Psoas muscle (tissue), 7 donors: ENCODE measurements at regions not wholly inside any gene's neighbourhood (a gene's known extent, or its start where the extent isn't known, plus 50 kb on each side); places are given as distances from the start of the nearest gene placed in this dataset.

Source experiments
- ATAC-seq, 4 donors: fragments of 200-7000 bp; cut with Tn5 transposase; one replicate each; pipeline ENCODE4 v1.9.1; 2020; ENCODE audit warnings: moderate library complexity in 3 of 4, mild to moderate bottlenecking in 2 of 4
- DNase-seq, 2 donors: peaks; one replicate each; pipeline ENCODE4 v3.0.0-alpha.2; 2020
- H3K27ac ChIP-seq: fragments of 200-600 bp; one replicate; pipeline ENCODE4 v1.8.0; 2022
- H3K27me3 ChIP-seq, 3 donors: fragments of 200-600 bp in 1 of 3; one replicate each; pipeline versions ENCODE4 v1.6.1 to v1.8.0; 2013 to 2022; ENCODE audit warnings: low read length in 2 of 3, mild to moderate bottlenecking in 2 of 3, moderate library complexity in 1 of 3; ENCODE audit not compliant: insufficient read depth in 3 of 3
- H3K36me3 ChIP-seq, 2 donors: fragments of 200-600 bp in 1 of 2; one replicate each; pipeline versions ENCODE4 v1.6.1 to v1.8.0; 2013 to 2022; ENCODE audit warnings: low read depth in 1 of 2, mild to moderate bottlenecking in 1 of 2, moderate library complexity in 1 of 2; ENCODE audit not compliant: insufficient read depth in 1 of 2
- H3K4me1 ChIP-seq: fragments of 200-600 bp; one replicate; pipeline ENCODE4 v1.8.0; 2022
- H3K4me3 ChIP-seq: fragments of 200-600 bp; one replicate; pipeline ENCODE4 v1.8.0; 2022; ENCODE audit warnings: mild to moderate bottlenecking
- H3K9me3 ChIP-seq: fragments of 200-600 bp; one replicate; pipeline ENCODE4 v1.8.0; 2022
- WGBS, 3 donors: extraction: QIAGEN DNeasy Blood & Tissue Kit; methylation state at CpG; one replicate each; pipeline versions ENCODE4 v1.1.6 to v1.1.7; 2013; 5-methylcytosine and 5-hydroxymethylcytosine counted together
- intact Hi-C, 2 donors: fragments of 100-400 bp; cut with DNase I; formaldehyde crosslinking; loops; one replicate each; pipeline versions ENCODE4 v1.11.0 to v1.14.2; 2022
- TF ChIP-seq, protein P1 (sequence below): fragments of 200-600 bp; IDR thresholded peaks from one replicate; pipeline ENCODE4 v1.8.0; 2022; ENCODE audit warnings: antibody characterized with exemption
- donor health status: healthy with polysubstance abuse.
- donor health status: DM: no; HTN: no; CAD: no; lungs with moderate emphysema.
- donor health status: Bipolar disorder and iron deficiency.
- donor health status: healthy.
- donor health status: DM: yes; HTN: yes; CAD: no.
- donor health status: DM: no; HTN: no; CAD: no.
- donor health status: DM: yes; HTN: yes; CAD: no.

DNA sequence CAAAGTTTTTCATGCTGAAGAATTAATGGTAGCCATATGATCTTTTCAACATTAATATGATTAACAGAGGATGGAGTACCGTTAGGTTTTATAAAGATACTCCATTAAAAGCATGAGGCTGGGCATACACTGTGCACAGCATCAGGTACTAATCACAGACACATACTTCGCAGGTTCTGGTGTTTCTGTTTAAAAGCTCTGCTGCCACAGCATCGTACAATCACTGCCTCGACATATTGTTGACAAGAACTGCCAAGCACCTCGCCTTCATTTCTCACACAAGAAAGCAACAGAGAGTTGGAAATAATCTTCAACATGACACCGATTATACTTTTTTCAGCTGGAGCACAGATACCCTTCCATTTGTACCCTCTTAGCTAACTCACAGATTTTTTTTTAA is 753.4 kb upstream of the FAM241A start:
- Histone ChIP-seq H3K36me3 (no peaks in the 10 kb centered on the region), H3K27me3 (no peaks in the 10 kb centered on the region), H3K9me3 (no peaks in the 10 kb centered on the region), H3K27ac (no peak overlapping the region), H3K4me3 (no peak overlapping the region), H3K4me1 (no peaks in the 10 kb centered on the region)
- no peak for ATAC-seq
- 78 to 83% (median 82%) methylated on average over 6 of the region's 6 CpGs for WGBS, 3 donors
- intact Hi-C loops = no loop called here
- no peak for DNase-seq
- TF ChIP-seq, protein P1, sequence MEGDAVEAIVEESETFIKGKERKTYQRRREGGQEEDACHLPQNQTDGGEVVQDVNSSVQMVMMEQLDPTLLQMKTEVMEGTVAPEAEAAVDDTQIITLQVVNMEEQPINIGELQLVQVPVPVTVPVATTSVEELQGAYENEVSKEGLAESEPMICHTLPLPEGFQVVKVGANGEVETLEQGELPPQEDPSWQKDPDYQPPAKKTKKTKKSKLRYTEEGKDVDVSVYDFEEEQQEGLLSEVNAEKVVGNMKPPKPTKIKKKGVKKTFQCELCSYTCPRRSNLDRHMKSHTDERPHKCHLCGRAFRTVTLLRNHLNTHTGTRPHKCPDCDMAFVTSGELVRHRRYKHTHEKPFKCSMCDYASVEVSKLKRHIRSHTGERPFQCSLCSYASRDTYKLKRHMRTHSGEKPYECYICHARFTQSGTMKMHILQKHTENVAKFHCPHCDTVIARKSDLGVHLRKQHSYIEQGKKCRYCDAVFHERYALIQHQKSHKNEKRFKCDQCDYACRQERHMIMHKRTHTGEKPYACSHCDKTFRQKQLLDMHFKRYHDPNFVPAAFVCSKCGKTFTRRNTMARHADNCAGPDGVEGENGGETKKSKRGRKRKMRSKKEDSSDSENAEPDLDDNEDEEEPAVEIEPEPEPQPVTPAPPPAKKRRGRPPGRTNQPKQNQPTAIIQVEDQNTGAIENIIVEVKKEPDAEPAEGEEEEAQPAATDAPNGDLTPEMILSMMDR = no peak

GRCh38 chr4:111393781-111394180 is 751.5 kb upstream of the FAM241A start:
- ATAC-seq = no peak
- TF ChIP-seq, protein P1 = no peak
- no peaks in the 10 kb centered on the region for H3K9me3 ChIP-seq
- DNase-seq = no peak
- 42 to 50% (median 44%) methylated on average over 1 of the region's 1 CpG for WGBS, 3 donors
- no peaks in the 10 kb centered on the region for H3K27me3 ChIP-seq
- H3K4me3 ChIP-seq = no peak overlapping the region
- peaks cover 4% of the 10 kb centered on the region for H3K4me1 ChIP-seq
- H3K36me3 ChIP-seq = no peaks in the 10 kb centered on the region
- intact Hi-C loops = no loop called here
- no peak overlapping the region for H3K27ac ChIP-seq

DNA sequence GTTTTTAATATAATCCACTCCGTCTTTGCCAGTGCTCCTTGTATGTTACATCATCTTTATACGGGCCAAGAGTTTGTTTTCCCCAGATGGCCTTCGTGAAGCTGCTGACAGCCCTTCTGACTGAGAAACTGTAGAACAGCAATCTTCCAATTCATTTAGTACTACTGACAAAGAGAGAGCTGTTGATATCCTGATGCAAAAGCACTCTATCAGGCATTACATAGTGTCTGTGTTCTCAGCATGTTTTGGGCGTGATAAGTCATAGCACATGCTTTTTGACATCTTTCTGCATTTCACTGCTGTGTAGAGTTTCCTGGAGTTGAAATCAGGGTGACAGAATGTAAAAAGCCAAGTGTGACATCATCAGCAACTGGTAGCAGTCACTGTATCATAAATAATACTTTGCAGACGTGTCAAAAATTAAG is 746.3 kb upstream of the FAM241A start:
- DNase-seq (no peak), ATAC-seq (peak; percentile 46 to 71 (median 68))
- 14 to 23% (median 18%) methylated on average over 5 of the region's 5 CpGs for WGBS, 3 donors

DNA sequence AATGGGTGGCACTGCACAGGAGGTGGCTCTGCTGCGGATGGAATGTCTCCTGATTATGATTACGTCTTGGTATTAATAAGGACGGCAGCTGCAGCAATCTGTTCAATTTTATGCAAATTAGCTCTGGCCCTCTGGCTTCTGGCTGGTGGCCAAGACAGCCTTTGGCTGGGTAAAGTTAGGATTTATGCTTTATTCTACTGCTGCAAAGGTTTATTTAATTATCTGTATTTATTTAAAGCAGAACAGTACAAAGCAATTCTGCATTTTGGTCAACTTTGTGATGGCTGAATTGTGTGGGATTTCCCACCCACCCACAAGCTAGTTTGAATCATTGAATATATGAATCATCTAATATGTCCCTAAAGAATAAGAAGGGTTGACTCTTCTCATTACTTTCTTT is 745.6 kb upstream of the FAM241A start:
- Histone ChIP-seq H3K9me3 (no peaks in the 10 kb centered on the region), H3K4me1 (peaks cover 22% of the 10 kb centered on the region), H3K27ac (no peak overlapping the region), H3K4me3 (no peak overlapping the region), H3K27me3 (no peaks in the 10 kb centered on the region), H3K36me3 (no peaks in the 10 kb centered on the region)
- TF ChIP-seq, protein P1 = no peak
- WGBS, 3 donors = 35 to 59% (median 38%) methylated on average over 3 of the region's 3 CpGs
- DNase-seq = no peak
- intact Hi-C loops = no loop called here
- ATAC-seq = no peak

More for the DNA sequence above, 746.3 kb upstream of the FAM241A start:
- TF ChIP-seq, protein P1 = no peak
- H3K4me3 ChIP-seq = no peak overlapping the region
- peaks cover 22% of the 10 kb centered on the region for H3K4me1 ChIP-seq
- H3K36me3 ChIP-seq = no peaks in the 10 kb centered on the region
- no peaks in the 10 kb centered on the region for H3K27me3 ChIP-seq
- intact Hi-C loops = no loop called here
- H3K9me3 ChIP-seq = no peaks in the 10 kb centered on the region
- peak overlapping the region; percentile 58 for H3K27ac ChIP-seq

GRCh38 chr4:111400741-111401140 is 744.5 kb upstream of the FAM241A start:
- Histone ChIP-seq H3K27ac (peak overlapping the region; percentile 62), H3K9me3 (no peaks in the 10 kb centered on the region), H3K27me3 (no peaks in the 10 kb centered on the region), H3K4me3 (no peak overlapping the region), H3K4me1 (peaks cover 22% of the 10 kb centered on the region), H3K36me3 (no peaks in the 10 kb centered on the region)
- intact Hi-C loops = no loop called here
- ATAC-seq = peak; percentile 63 to 83 (median 72)
- TF ChIP-seq, protein P1 = no peak
- WGBS, 3 donors = 17 to 24% (median 17%) methylated on average over 4 of the region's 4 CpGs
- no peak for DNase-seq
